GM12864 (cell line): ENCODE measurements at regions not wholly inside any gene's neighbourhood (a gene's known extent, or its start where the extent isn't known, plus 50 kb on each side); places are given as distances from the start of the nearest gene placed in this dataset.

Experiments used
- DNase-seq: peaks from one replicate; pipeline ENCODE4 v3.0.0-alpha.2; 2011; ENCODE audit warnings: low read depth
- H3K4me3 ChIP-seq: 2 replicates; pipeline ENCODE4 v1.5.1; 2011; ENCODE audit warnings: mild to moderate bottlenecking, low read depth, low read length, control low read depth
- CTCF ChIP-seq: IDR thresholded peaks from 2 replicates; pipeline ENCODE4 v1.5.1; 2011; ENCODE audit warnings: low read depth, mild to moderate bottlenecking, moderate library complexity, low read length, control low read depth, inconsistent platforms; ENCODE audit errors: missing control alignments

- no peak overlapping the region for H3K4me3 ChIP-seq
- DNase-seq = no peak
- no peak for TF ChIP-seq CTCF
Observed at GRCh38 chr15:25068696-25069095, 113.9 kb downstream of the SNRPN start.

GRCh38 chr15:25070353-25070963 is 115.7 kb downstream of the SNRPN start:
- H3K4me3 ChIP-seq = no peak overlapping the region
- TF ChIP-seq CTCF = no peak
- no peak for DNase-seq

- no peak for DNase-seq
Observed at GRCh38 chr15:25072857-25073476, 118.2 kb downstream of the SNRPN start.

GRCh38 chr15:25087137-25087536 is 132.3 kb downstream of the SNRPN start:
- TF ChIP-seq CTCF = no peak
- no peak overlapping the region for H3K4me3 ChIP-seq
- no peak for DNase-seq

More at GRCh38 chr15:25072857-25073476, 118.2 kb downstream of the SNRPN start:
- H3K4me3 ChIP-seq = no peak overlapping the region
- no peak for TF ChIP-seq CTCF

- DNase-seq = no peak
- H3K4me3 ChIP-seq = no peak overlapping the region
- no peak for TF ChIP-seq CTCF
Observed at GRCh38 chr15:25088261-25088790, 133.5 kb downstream of the SNRPN start.

GRCh38 chr15:25089577-25089976 is 134.8 kb downstream of the SNRPN start:
- H3K4me3 ChIP-seq = no peak overlapping the region
- no peak for DNase-seq
- no peak for TF ChIP-seq CTCF
